ENCODE measurements at regions not wholly inside any gene's neighbourhood (a gene's known extent, or its start where the extent isn't known, plus 50 kb on each side); places are given as distances from the start of the nearest gene placed in this dataset.
A peak's percentile ranks its signal among the peaks of the same experiment; 100 is the strongest.

DNA sequence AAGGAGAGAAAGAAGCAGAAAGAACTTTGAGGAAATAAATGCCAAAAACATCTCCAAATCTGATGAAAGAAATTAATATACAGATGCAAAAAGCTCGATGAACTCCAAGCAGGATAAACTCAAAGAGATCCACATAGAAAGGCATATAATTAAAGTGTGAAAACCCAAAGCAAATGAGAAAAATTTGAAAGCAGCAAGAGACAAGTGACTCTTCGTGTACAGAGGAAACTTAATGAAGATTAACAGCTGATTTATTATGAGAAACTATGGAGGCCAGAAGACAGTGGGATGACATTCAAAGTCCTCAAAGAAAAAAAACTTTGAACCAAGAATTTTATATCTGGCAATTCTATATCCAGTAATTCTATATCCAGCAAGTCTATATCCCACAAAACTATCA, 163.0 kb upstream of the TMCC3 start:
- no peak for DNase-seq

GRCh38 chr12:94812345-94812744, 162.0 kb upstream of the TMCC3 start:
- no peak for DNase-seq

GRCh38 chr12:94811611-94812010, 161.3 kb upstream of the TMCC3 start:
- no peak for DNase-seq

GRCh38 chr12:94807951-94808350, 157.6 kb upstream of the TMCC3 start:
- no peak for DNase-seq

GRCh38 chr12:94806617-94807016, 156.3 kb upstream of the TMCC3 start:
- no peak for DNase-seq

- peak; percentile 71 for DNase-seq
Observed at GRCh38 chr12:94805749-94806529, 155.6 kb upstream of the TMCC3 start.

- DNase-seq: no peak
Observed at GRCh38 chr12:94803939-94804338, 153.6 kb upstream of the TMCC3 start.

- DNase-seq: no peak
Observed at GRCh38 chr12:94802796-94803195, 152.4 kb upstream of the TMCC3 start.

DNA sequence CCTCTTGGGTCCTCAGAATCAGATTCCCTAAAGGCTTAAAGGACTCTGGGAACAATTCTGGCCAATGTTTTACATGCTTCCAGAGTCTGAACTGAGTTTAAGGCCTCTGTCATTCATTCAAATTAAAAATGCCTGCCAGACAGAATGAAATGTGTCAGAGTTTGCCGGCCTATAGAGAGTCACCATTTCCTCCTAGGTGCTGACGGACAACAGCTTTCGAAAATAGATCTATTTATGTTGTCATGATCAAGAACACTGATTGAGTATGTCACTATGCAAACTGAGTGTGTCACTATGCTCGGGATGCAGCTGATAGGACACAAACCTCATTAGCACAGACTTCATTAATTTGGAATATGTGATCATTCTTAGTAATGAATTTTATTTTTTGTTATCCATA, 151.4 kb upstream of the TMCC3 start:
- no peak for DNase-seq

DNA sequence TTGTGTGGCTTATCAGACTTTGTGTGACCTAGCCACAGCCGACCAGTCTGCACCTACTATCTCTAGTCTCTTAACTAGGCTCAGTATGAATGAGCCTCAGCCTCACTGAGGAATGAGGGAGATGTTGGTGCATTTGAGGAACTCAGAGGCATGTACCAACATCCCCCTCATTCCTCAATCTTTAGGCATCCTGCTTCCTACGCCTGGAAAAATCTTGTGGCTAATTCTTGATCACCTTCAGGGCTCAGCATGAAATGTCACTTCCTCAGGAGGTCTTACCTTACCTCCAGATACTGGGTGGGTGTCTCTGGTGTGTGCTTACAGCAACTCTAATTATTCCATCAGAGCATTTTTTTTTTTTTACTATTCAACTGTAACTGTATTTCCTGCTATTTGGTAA, 148.8 kb upstream of the TMCC3 start:
- no peak for DNase-seq

- DNase-seq: no peak
Observed at GRCh38 chr12:94798113-94798512, 147.8 kb upstream of the TMCC3 start.

- DNase-seq: peak; percentile 31
Observed at GRCh38 chr12:94795520-94795919, 145.2 kb upstream of the TMCC3 start.

- no peak for DNase-seq
Observed at GRCh38 chr12:94795044-94795443, 144.7 kb upstream of the TMCC3 start.

DNA sequence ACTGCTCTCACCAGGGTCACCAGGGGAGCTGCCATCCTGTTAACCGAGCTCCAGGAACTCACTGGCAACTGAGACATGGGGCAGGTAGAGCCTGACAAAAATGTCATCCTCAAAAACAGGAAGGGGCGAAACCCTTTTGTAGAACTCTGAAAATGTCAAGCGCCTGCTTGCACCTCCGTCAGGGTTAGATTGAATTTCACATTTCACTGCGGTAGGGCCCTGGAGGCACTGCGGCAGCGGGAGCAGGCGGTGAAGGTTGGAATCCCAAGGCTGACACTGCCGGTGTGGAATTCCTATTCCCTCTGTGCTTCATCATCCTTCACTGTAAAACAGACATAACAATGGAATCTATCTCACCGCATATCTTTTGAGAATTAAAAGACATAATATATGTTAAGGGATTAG, 142.8 kb upstream of the TMCC3 start:
- DNase-seq: no peak

GRCh38 chr12:94792693-94793092, 142.3 kb upstream of the TMCC3 start:
- no peak for DNase-seq

DNA sequence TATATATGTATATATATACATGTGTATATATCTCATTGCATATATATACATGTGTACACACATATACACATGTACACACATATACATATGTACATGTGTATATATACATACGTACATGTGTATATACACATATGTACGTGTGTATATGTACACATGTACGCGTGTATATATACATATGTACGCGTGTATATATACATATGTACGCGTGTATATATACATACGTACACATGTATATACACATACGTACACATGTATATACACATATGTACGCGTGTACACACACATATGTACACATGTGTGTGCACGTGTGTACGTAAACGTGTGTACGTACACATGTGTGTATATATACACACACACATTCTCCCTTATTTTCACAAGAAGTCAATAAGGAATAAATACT, 141.6 kb upstream of the TMCC3 start:
- DNase-seq: no peak

- no peak for DNase-seq
Observed at GRCh38 chr12:94790825-94791224, 140.5 kb upstream of the TMCC3 start.

GRCh38 chr12:94790370-94790769, 140.0 kb upstream of the TMCC3 start:
- no peak for DNase-seq

GRCh38 chr12:94789510-94790225, 139.3 kb upstream of the TMCC3 start:
- no peak for DNase-seq

DNA sequence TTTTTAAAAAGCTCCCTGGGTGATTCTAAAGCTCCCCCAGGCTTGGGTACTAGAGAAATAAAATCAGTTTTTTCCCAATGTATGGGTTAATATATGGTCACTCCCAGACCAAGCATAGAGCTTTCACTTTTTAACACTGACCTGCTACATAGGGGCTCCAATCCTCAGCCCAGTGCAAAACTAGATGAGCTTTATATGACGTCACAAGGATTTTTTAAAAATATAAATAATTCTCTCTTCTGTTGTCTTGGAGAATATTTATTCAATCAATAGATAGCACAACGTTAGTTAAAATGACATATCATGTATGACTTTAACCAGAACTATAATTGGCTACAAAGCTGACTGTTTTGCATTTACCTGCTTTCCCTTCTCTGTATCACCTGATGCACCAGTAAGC, 137.9 kb upstream of the TMCC3 start:
- no peak for DNase-seq

GRCh38 chr12:94786906-94787305, 136.5 kb upstream of the TMCC3 start:
- DNase-seq: no peak

- no peak for DNase-seq
Observed at GRCh38 chr12:94783862-94784261, 133.5 kb upstream of the TMCC3 start.

- DNase-seq: no peak
Observed at GRCh38 chr12:94783343-94783742, 133.0 kb upstream of the TMCC3 start.

DNA sequence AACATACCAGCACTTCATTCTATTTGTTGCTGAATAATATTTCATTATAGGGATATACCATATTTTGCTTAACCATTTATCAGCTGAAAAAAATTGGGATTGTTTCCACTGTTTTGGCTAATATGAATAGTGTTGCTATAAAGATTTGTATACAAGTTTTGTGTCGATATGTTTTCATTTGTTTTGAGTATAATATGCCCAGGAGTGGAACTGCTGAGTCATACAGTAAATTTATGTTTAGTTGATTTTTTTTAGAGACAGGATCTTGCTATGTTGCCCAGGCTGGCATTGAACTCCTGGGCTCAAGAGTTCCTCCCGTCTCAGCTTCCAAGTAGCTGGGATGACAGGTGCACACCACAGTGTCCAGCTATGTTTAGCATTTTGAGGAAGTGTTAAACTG, 131.5 kb upstream of the TMCC3 start:
- no peak for DNase-seq

- peak; percentile 68 for DNase-seq
Observed at GRCh38 chr12:94779485-94779884, 129.1 kb upstream of the TMCC3 start.

All from eye (tissue), 1 donor.